ENCODE measurements at regions not wholly inside any gene's neighbourhood (a gene's known extent, or its start where the extent isn't known, plus 50 kb on each side); places are given as distances from the start of the nearest gene placed in this dataset.

- H3K79me2 ChIP-seq (ENCODE audit: insufficient read depth, low read length): no peaks in the 10 kb centered on the region
These were observed 369.6 kb downstream of the IRX2 start for GRCh38 chr5:2381861-2382260.

GRCh38 chr5:2381070-2381469, 370.4 kb downstream of the IRX2 start:
- no peaks in the 10 kb centered on the region for H3K27me3 ChIP-seq (ENCODE audit: insufficient read depth, low read length, poor library complexity, severe bottlenecking)
- H3K9ac ChIP-seq (ENCODE audit: low read depth, low read length, poor library complexity, severe bottlenecking): no peak overlapping the region
- H3K4me1 ChIP-seq (ENCODE audit: insufficient read depth, low read length, poor library complexity, severe bottlenecking): no peaks in the 10 kb centered on the region
- no peaks in the 10 kb centered on the region for H3K9me2 ChIP-seq (replicated peaks; ENCODE audit: low read depth, low read length)
- H3K79me2 ChIP-seq (ENCODE audit: insufficient read depth, low read length): no peaks in the 10 kb centered on the region
- TF ChIP-seq EZH2phosphoT487 (IDR thresholded peaks at IDR 0.05; ENCODE audit: borderline replicate concordance): no peak
- H3F3A ChIP-seq (ENCODE audit: low read depth): no peaks in the 10 kb centered on the region
- no peak overlapping the region for H3K4me3 ChIP-seq (ENCODE audit: low read length, poor library complexity, severe bottlenecking)
- no peak overlapping the region for H2AFZ ChIP-seq (ENCODE audit: low read length)
- no peaks in the 10 kb centered on the region for H3K36me3 ChIP-seq (ENCODE audit: insufficient read depth, low read length)
- H3K9me3 ChIP-seq (ENCODE audit: insufficient read depth, low read depth, low read length): peaks cover 7% of the 10 kb centered on the region; the same call in 1 of the 2 replicates
- H3K4me2 ChIP-seq (ENCODE audit: low read depth, low read length, poor library complexity, severe bottlenecking): no peak overlapping the region
- no peaks in the 10 kb centered on the region for H4K20me1 ChIP-seq (ENCODE audit: insufficient read depth, low read length, poor library complexity, severe bottlenecking)

More at GRCh38 chr5:2381861-2382260, 369.6 kb downstream of the IRX2 start:
- Histone ChIP-seq H3F3A (ENCODE audit: low read depth) (no peaks in the 10 kb centered on the region), H4K20me1 (ENCODE audit: insufficient read depth, low read length, poor library complexity, severe bottlenecking) (no peaks in the 10 kb centered on the region), H3K9me3 (ENCODE audit: insufficient read depth, low read depth, low read length) (peaks cover 7% of the 10 kb centered on the region; the same call in 1 of the 2 replicates), H3K9ac (ENCODE audit: low read depth, low read length, poor library complexity, severe bottlenecking) (no peak overlapping the region), H3K27me3 (ENCODE audit: insufficient read depth, low read length, poor library complexity, severe bottlenecking) (no peaks in the 10 kb centered on the region), H3K4me3 (ENCODE audit: low read length, poor library complexity, severe bottlenecking) (no peak overlapping the region), H3K9me2 (replicated peaks; ENCODE audit: low read depth, low read length) (no peaks in the 10 kb centered on the region), H3K36me3 (ENCODE audit: insufficient read depth, low read length) (no peaks in the 10 kb centered on the region), H3K4me2 (ENCODE audit: low read depth, low read length, poor library complexity, severe bottlenecking) (no peak overlapping the region), H3K4me1 (ENCODE audit: insufficient read depth, low read length, poor library complexity, severe bottlenecking) (no peaks in the 10 kb centered on the region), H2AFZ (ENCODE audit: low read length) (no peak overlapping the region)
- TF ChIP-seq EZH2phosphoT487 (IDR thresholded peaks at IDR 0.05; ENCODE audit: borderline replicate concordance) (no peak), CTCF (conservative IDR thresholded peaks at IDR 0.05; ENCODE audit: low read length) (no peak)

- TF ChIP-seq EZH2phosphoT487 (IDR thresholded peaks at IDR 0.05; ENCODE audit: borderline replicate concordance) (no peak), CTCF (conservative IDR thresholded peaks at IDR 0.05; ENCODE audit: low read length) (no peak)
- no peaks in the 10 kb centered on the region for H3K27me3 ChIP-seq (ENCODE audit: insufficient read depth, low read length, poor library complexity, severe bottlenecking)
- H4K20me1 ChIP-seq (ENCODE audit: insufficient read depth, low read length, poor library complexity, severe bottlenecking): no peaks in the 10 kb centered on the region
- no peaks in the 10 kb centered on the region for H3K36me3 ChIP-seq (ENCODE audit: insufficient read depth, low read length)
- H3K9ac ChIP-seq (ENCODE audit: low read depth, low read length, poor library complexity, severe bottlenecking): no peak overlapping the region
- no peaks in the 10 kb centered on the region for H3K9me2 ChIP-seq (replicated peaks; ENCODE audit: low read depth, low read length)
- H3K4me3 ChIP-seq (ENCODE audit: low read length, poor library complexity, severe bottlenecking): no peak overlapping the region
- H2AFZ ChIP-seq (ENCODE audit: low read length): no peak overlapping the region
- no peaks in the 10 kb centered on the region for H3K79me2 ChIP-seq (ENCODE audit: insufficient read depth, low read length)
- H3F3A ChIP-seq (ENCODE audit: low read depth): no peaks in the 10 kb centered on the region
- H3K9me3 ChIP-seq (ENCODE audit: insufficient read depth, low read depth, low read length): peaks cover 7% of the 10 kb centered on the region; the same call in 1 of the 2 replicates
- H3K4me1 ChIP-seq (ENCODE audit: insufficient read depth, low read length, poor library complexity, severe bottlenecking): no peaks in the 10 kb centered on the region
- no peak overlapping the region for H3K4me2 ChIP-seq (ENCODE audit: low read depth, low read length, poor library complexity, severe bottlenecking)
These were observed 372.5 kb downstream of the IRX2 start for GRCh38 chr5:2378976-2379375.

GRCh38 chr5:2378108-2378507, 373.4 kb downstream of the IRX2 start:
- H3K4me2 ChIP-seq (ENCODE audit: low read depth, low read length, poor library complexity, severe bottlenecking): no peak overlapping the region
- no peaks in the 10 kb centered on the region for H3K79me2 ChIP-seq (ENCODE audit: insufficient read depth, low read length)
- no peaks in the 10 kb centered on the region for H3K9me2 ChIP-seq (replicated peaks; ENCODE audit: low read depth, low read length)
- H3K4me1 ChIP-seq (ENCODE audit: insufficient read depth, low read length, poor library complexity, severe bottlenecking): no peaks in the 10 kb centered on the region
- no peaks in the 10 kb centered on the region for H3F3A ChIP-seq (ENCODE audit: low read depth)
- no peaks in the 10 kb centered on the region for H3K27me3 ChIP-seq (ENCODE audit: insufficient read depth, low read length, poor library complexity, severe bottlenecking)
- H2AFZ ChIP-seq (ENCODE audit: low read length): no peak overlapping the region
- H3K9me3 ChIP-seq (ENCODE audit: insufficient read depth, low read depth, low read length): peaks cover 5% of the 10 kb centered on the region; the same call in 1 of the 2 replicates
- H3K4me3 ChIP-seq (ENCODE audit: low read length, poor library complexity, severe bottlenecking): no peak overlapping the region
- H4K20me1 ChIP-seq (ENCODE audit: insufficient read depth, low read length, poor library complexity, severe bottlenecking): no peaks in the 10 kb centered on the region
- no peaks in the 10 kb centered on the region for H3K36me3 ChIP-seq (ENCODE audit: insufficient read depth, low read length)
- TF ChIP-seq CTCF (conservative IDR thresholded peaks at IDR 0.05; ENCODE audit: low read length): no peak
- TF ChIP-seq EZH2phosphoT487 (IDR thresholded peaks at IDR 0.05; ENCODE audit: borderline replicate concordance): no peak
- no peak overlapping the region for H3K9ac ChIP-seq (ENCODE audit: low read depth, low read length, poor library complexity, severe bottlenecking)

Data from Loucy (cell line).